WERI-Rb-1 (cell line): ENCODE measurements at regions not wholly inside any gene's neighbourhood (a gene's known extent, or its start where the extent isn't known, plus 50 kb on each side); places are given as distances from the start of the nearest gene placed in this dataset.

Source experiments
- DNase-seq: peaks from one replicate; pipeline ENCODE4 v3.0.0-alpha.2; 2020
- H3K27ac ChIP-seq: fragments of 250-450 bp; sonication (Bioruptor Pico); 2 replicates; pipeline ENCODE4 v1.5.1; 2020; ENCODE audit warnings: mild to moderate bottlenecking, moderate library complexity
- H3K27me3 ChIP-seq: fragments of 250-450 bp; sonication (Bioruptor Pico); 2 replicates; pipeline ENCODE4 v1.5.1; 2021; ENCODE audit warnings: mild to moderate bottlenecking, low read depth, moderate library complexity; ENCODE audit not compliant: insufficient read depth, severe bottlenecking
- H3K36me3 ChIP-seq: fragments of 250-450 bp; sonication (Bioruptor Pico); 2 replicates; pipeline ENCODE4 v1.5.1; 2020; ENCODE audit warnings: mild to moderate bottlenecking, moderate library complexity
- H3K4me3 ChIP-seq: 2 replicates; pipeline ENCODE4 v1.5.1; 2011; ENCODE audit warnings: low read depth, mild to moderate bottlenecking, control low read depth, low read length
- H3K9me3 ChIP-seq: fragments of 250-450 bp; sonication (Bioruptor Pico); 2 replicates; pipeline ENCODE4 v1.5.1; 2021; ENCODE audit warnings: mild to moderate bottlenecking, moderate library complexity; ENCODE audit not compliant: severe bottlenecking
- CTCF ChIP-seq: IDR thresholded peaks from 2 replicates; pipeline ENCODE4 v1.5.1; 2011; ENCODE audit warnings: low read depth, mild to moderate bottlenecking, control low read depth, inconsistent platforms, low read length

GRCh38 chr10:131024259-131025131 is 287.0 kb downstream of the TCERG1L start:
- no peak overlapping the region for H3K27ac ChIP-seq
- TF ChIP-seq CTCF = no peak
- no peaks in the 10 kb centered on the region for H3K27me3 ChIP-seq
- no peaks in the 10 kb centered on the region for H3K36me3 ChIP-seq
- no peak overlapping the region for H3K4me3 ChIP-seq
- no peaks in the 10 kb centered on the region for H3K9me3 ChIP-seq
- DNase-seq = no peak

- TF ChIP-seq CTCF = no peak
- no peak overlapping the region for H3K4me3 ChIP-seq
- no peaks in the 10 kb centered on the region for H3K27me3 ChIP-seq
- no peak overlapping the region for H3K27ac ChIP-seq
- H3K9me3 ChIP-seq = no peaks in the 10 kb centered on the region
- no peaks in the 10 kb centered on the region for H3K36me3 ChIP-seq
- DNase-seq = no peak
These were observed 286.2 kb downstream of the TCERG1L start for GRCh38 chr10:131025333-131025732.

GRCh38 chr10:131027256-131027655 is 284.3 kb downstream of the TCERG1L start:
- H3K4me3 ChIP-seq = no peak overlapping the region
- H3K9me3 ChIP-seq = no peaks in the 10 kb centered on the region
- H3K36me3 ChIP-seq = no peaks in the 10 kb centered on the region
- DNase-seq = no peak
- TF ChIP-seq CTCF = no peak
- no peaks in the 10 kb centered on the region for H3K27me3 ChIP-seq
- no peak overlapping the region for H3K27ac ChIP-seq

- Histone ChIP-seq H3K27ac (no peak overlapping the region), H3K4me3 (no peak overlapping the region), H3K27me3 (no peaks in the 10 kb centered on the region), H3K36me3 (no peaks in the 10 kb centered on the region), H3K9me3 (no peaks in the 10 kb centered on the region)
- DNase-seq = no peak
- no peak for TF ChIP-seq CTCF
These were observed 280.2 kb downstream of the TCERG1L start for GRCh38 chr10:131031346-131031745.

- no peak for TF ChIP-seq CTCF
- Histone ChIP-seq H3K27me3 (no peaks in the 10 kb centered on the region), H3K9me3 (no peaks in the 10 kb centered on the region), H3K4me3 (no peak overlapping the region), H3K27ac (no peak overlapping the region), H3K36me3 (no peaks in the 10 kb centered on the region)
- no peak for DNase-seq
These were observed 279.0 kb downstream of the TCERG1L start for GRCh38 chr10:131032329-131033165.
